AG10803 (cell line): ENCODE measurements at regions not wholly inside any gene's neighbourhood (a gene's known extent, or its start where the extent isn't known, plus 50 kb on each side); places are given as distances from the start of the nearest gene placed in this dataset.

Source experiments
- DNase-seq: peaks from one replicate; pipeline ENCODE4 v3.0.0; 2010; ENCODE audit warnings: low read depth
- H3K4me3 ChIP-seq: 2 replicates; pipeline ENCODE4 v1.5.1; 2011; ENCODE audit warnings: mild to moderate bottlenecking, low read length, control low read depth
- CTCF ChIP-seq: conservative IDR thresholded peaks from 2 replicates; pipeline ENCODE4 v1.5.1; 2011; ENCODE audit warnings: mild to moderate bottlenecking, low read length, control low read depth, inconsistent platforms

GRCh38 chr6:49001856-49002541 lies 461.1 kb downstream of the MMUT start:
- H3K4me3 ChIP-seq, result no peak overlapping the region
- no peak for TF ChIP-seq CTCF
- DNase-seq, result peak; percentile 9

- DNase-seq, result no peak
- no peak overlapping the region for H3K4me3 ChIP-seq
- no peak for TF ChIP-seq CTCF
These were observed 464.5 kb downstream of the MMUT start for GRCh38 chr6:48998574-48998973.

GRCh38 chr6:48996461-48997119 lies 466.5 kb downstream of the MMUT start:
- no peak for TF ChIP-seq CTCF
- no peak for DNase-seq
- no peak overlapping the region for H3K4me3 ChIP-seq

GRCh38 chr6:48994811-48995210 lies 468.2 kb downstream of the MMUT start:
- no peak for DNase-seq
- TF ChIP-seq CTCF, result no peak
- H3K4me3 ChIP-seq, result no peak overlapping the region

- TF ChIP-seq CTCF, result no peak
These were observed 472.3 kb downstream of the MMUT start for GRCh38 chr6:48990739-48991138.

GRCh38 chr6:48986845-48987244 lies 476.2 kb downstream of the MMUT start:
- DNase-seq, result no peak
- no peak for TF ChIP-seq CTCF
- no peak overlapping the region for H3K4me3 ChIP-seq

More at GRCh38 chr6:48990739-48991138, 472.3 kb downstream of the MMUT start:
- no peak overlapping the region for H3K4me3 ChIP-seq
- no peak for DNase-seq

GRCh38 chr6:48986105-48986504 lies 476.9 kb downstream of the MMUT start:
- no peak for DNase-seq
- TF ChIP-seq CTCF, result no peak
- H3K4me3 ChIP-seq, result no peak overlapping the region
